GM18499 (cell line): ENCODE measurements at regions not wholly inside any gene's neighbourhood (a gene's known extent, or its start where the extent isn't known, plus 50 kb on each side); places are given as distances from the start of the nearest gene placed in this dataset.
"Not testable (repeated sequence)": the region's sequence is repeated elsewhere in the genome, so short reads cannot be mapped to it uniquely, and the experiment has no call there.

Experiments used
- ATAC-seq: cut with Tn5 transposase; IDR thresholded peaks from one replicate; pipeline ENCODE4 v1.9.1; 2021; ENCODE audit warnings: moderate number of reproducible peaks; ENCODE audit not compliant: insufficient read depth, unreplicated experiment

GRCh38 chr11:122405547-122406341 is 249.8 kb upstream of the UBASH3B start:
- no peak for ATAC-seq

GRCh38 chr11:122404571-122404970 is 251.0 kb upstream of the UBASH3B start:
- ATAC-seq, result no peak

GRCh38 chr11:122401581-122401980 is 253.9 kb upstream of the UBASH3B start:
- not testable (repeated sequence) for ATAC-seq

- ATAC-seq, result peak; percentile 80
Measured at GRCh38 chr11:122399375-122399774, 256.1 kb upstream of the UBASH3B start.

GRCh38 chr11:122398851-122399250 is 256.7 kb upstream of the UBASH3B start:
- no peak for ATAC-seq

- ATAC-seq, result no peak
Measured at GRCh38 chr11:122398167-122398566, 257.4 kb upstream of the UBASH3B start.

- ATAC-seq, result no peak
Measured at GRCh38 chr11:122395282-122395681, 260.2 kb upstream of the UBASH3B start.

GRCh38 chr11:122394313-122394712 is 261.2 kb upstream of the UBASH3B start:
- no peak for ATAC-seq

- no peak for ATAC-seq
Measured at GRCh38 chr11:122393209-122393860, 262.2 kb upstream of the UBASH3B start.

GRCh38 chr11:122392508-122392907 is 263.0 kb upstream of the UBASH3B start:
- no peak for ATAC-seq

- ATAC-seq, result no peak
Measured at GRCh38 chr11:122391049-122391448, 264.5 kb upstream of the UBASH3B start.

GRCh38 chr11:122383186-122383585 is 267.2 kb upstream of the BLID start:
- no peak for ATAC-seq

GRCh38 chr11:122375687-122376399 is 259.8 kb upstream of the BLID start:
- ATAC-seq, result no peak

GRCh38 chr11:122368796-122369195 is 252.8 kb upstream of the BLID start:
- ATAC-seq, result no peak

- no peak for ATAC-seq
Measured at GRCh38 chr11:122367809-122368231, 251.8 kb upstream of the BLID start.

- ATAC-seq, result no peak
Measured at GRCh38 chr11:122365610-122366360, 249.8 kb upstream of the BLID start.

- ATAC-seq, result no peak
Measured at GRCh38 chr11:122363296-122363695, 247.3 kb upstream of the BLID start.

GRCh38 chr11:122362381-122362780 is 246.4 kb upstream of the BLID start:
- ATAC-seq, result no peak

GRCh38 chr11:122360875-122361274 is 244.9 kb upstream of the BLID start:
- no peak for ATAC-seq

- ATAC-seq, result no peak
Measured at GRCh38 chr11:122359081-122359571, 243.1 kb upstream of the BLID start.
